SK-N-SH (cell line): ENCODE measurements at regions not wholly inside any gene's neighbourhood (a gene's known extent, or its start where the extent isn't known, plus 50 kb on each side); places are given as distances from the start of the nearest gene placed in this dataset.

Experiments
- CTCF ChIA-PET: fragments of 300-600, 350-600 bp; formaldehyde crosslinking; extraction: SDS; loops from one replicate; lab custom pipeline; 2021; lab: Yijun Ruan, JAX
- POLR2A ChIA-PET: fragments of 350-600 bp; sonication (Branson Sonifier 250); formaldehyde crosslinking; extraction: SDS; loops from one replicate; lab custom pipeline; 2020; ENCODE audit warnings: antibody characterized with exemption, inconsistent platforms; lab: Yijun Ruan, JAX
- DNase-seq: peaks from one replicate; pipeline ENCODE4 v3.0.0; 2012
- H2AFZ ChIP-seq: fragments of 200-600 bp; sonication (generic); 2 replicates; pipeline ENCODE4 v1.8.1; 2016; ENCODE audit warnings: antibody characterized with exemption, mild to moderate bottlenecking, low read depth
- H3F3A ChIP-seq: fragments of 200-600 bp; sonication (generic); replicated peaks from 2 replicates; pipeline ENCODE3; 2016; ENCODE audit warnings: antibody characterized with exemption, mild to moderate bottlenecking; ENCODE audit not compliant: insufficient read depth
- H3K27ac ChIP-seq, 2 experiments: fragments of 200-500 bp in 1 of 2; fragments of 200-600 bp in 1 of 2; sonication (Bioruptor generic) in 1 of 2; sonication (generic), shearing (Covaris generic) in 1 of 2; 2 replicates each; pipeline versions ENCODE4 v1.5.1 to v1.6.1; 2014 to 2016; ENCODE audit warnings: low read depth in 2 of 2, inconsistent platforms in 1 of 2, low read length in 1 of 2, mild to moderate bottlenecking in 1 of 2, mixed read lengths in 1 of 2
- H3K27me3 ChIP-seq: fragments of 200-600 bp; sonication (generic), shearing (Covaris generic); 2 replicates; pipeline ENCODE4 v1.6.1; 2016; ENCODE audit warnings: mixed run types; ENCODE audit not compliant: insufficient read depth
- H3K36me3 ChIP-seq, 2 experiments: fragments of 200-500 bp in 1 of 2; fragments of 200-600 bp in 1 of 2; sonication (Bioruptor generic) in 1 of 2; sonication (generic) in 1 of 2; replicated peaks in 1 of 2; 2 replicates each; pipeline versions ENCODE3 to v1.5.1; 2014 to 2016; ENCODE audit warnings: low read length in 1 of 2, mild to moderate bottlenecking in 1 of 2; ENCODE audit not compliant: insufficient read depth in 2 of 2, control insufficient read depth in 1 of 2
- H3K4me1 ChIP-seq, 2 experiments: fragments of 200-500 bp in 1 of 2; fragments of 200-600 bp in 1 of 2; sonication (Bioruptor generic) in 1 of 2; sonication (generic), shearing (Covaris generic) in 1 of 2; 2 replicates each; pipeline versions ENCODE4 v1.5.1 to v1.6.1; 2014 to 2016; ENCODE audit warnings: low read depth in 1 of 2, low read length in 1 of 2, mixed run types in 1 of 2; ENCODE audit not compliant: insufficient read depth in 2 of 2, control insufficient read depth in 1 of 2
- H3K4me2 ChIP-seq: fragments of 200-600 bp; sonication (generic), shearing (Covaris generic); 2 replicates; pipeline ENCODE4 v1.6.1; 2017; ENCODE audit warnings: mixed run types
- H3K4me3 ChIP-seq, 2 experiments: fragments of 200-500 bp in 1 of 2; fragments of 200-600 bp in 1 of 2; sonication (Bioruptor generic) in 1 of 2; sonication (generic), shearing (Covaris generic) in 1 of 2; 2 replicates each; pipeline versions ENCODE4 v1.5.1 to v1.8.1; 2014 to 2016; ENCODE audit warnings: low read depth in 2 of 2, inconsistent platforms in 1 of 2, low read length in 1 of 2, mild to moderate bottlenecking in 1 of 2, mixed read lengths in 1 of 2, moderate library complexity in 1 of 2
- H3K79me2 ChIP-seq: fragments of 200-600 bp; sonication (generic); 2 replicates; pipeline ENCODE4 v1.8.1; 2017; ENCODE audit warnings: mild to moderate bottlenecking; ENCODE audit not compliant: insufficient read depth
- H3K9ac ChIP-seq: fragments of 200-600 bp; sonication (generic); 2 replicates; pipeline ENCODE4 v1.6.1; 2017; ENCODE audit warnings: mixed run types
- H3K9me2 ChIP-seq: fragments of 200-600 bp; sonication (generic); 2 replicates; pipeline ENCODE4 v1.6.1; 2017; ENCODE audit warnings: mixed run types
- H3K9me3 ChIP-seq: fragments of 200-600 bp; sonication (generic); 2 replicates; pipeline ENCODE4 v1.6.1; 2017; ENCODE audit warnings: mixed run types, mild to moderate bottlenecking, moderate library complexity
- H4K20me1 ChIP-seq: fragments of 200-600 bp; sonication (generic); 2 replicates; pipeline ENCODE4 v1.6.1; 2017; ENCODE audit warnings: mild to moderate bottlenecking, mixed run types; ENCODE audit not compliant: insufficient read depth
- CHD2 ChIP-seq: fragments of 150-350 bp; IDR thresholded peaks from 2 replicates; pipeline ENCODE4 v1.6.1; 2018; ENCODE audit warnings: low read length; ENCODE audit not compliant: partially characterized antibody
- ELF1 ChIP-seq: IDR thresholded peaks from 2 replicates; pipeline ENCODE4 v1.4.0; 2012
- EP300 ChIP-seq, 2 experiments: IDR thresholded peaks; 2 replicates each; pipeline versions ENCODE4 v1.4.0 to v1.6.1; 2012; ENCODE audit warnings: borderline replicate concordance in 1 of 2, low read depth in 1 of 2, low read length in 1 of 2
- EZH2phosphoT487 ChIP-seq: fragments of 200-600 bp; sonication (generic); IDR thresholded peaks from 2 replicates; pipeline ENCODE4 v1.6.1; 2017; ENCODE audit warnings: low read depth, mixed run types, mild to moderate bottlenecking, antibody characterized with exemption, moderate library complexity, borderline replicate concordance
- FOXJ3 ChIP-seq: sonication (generic); formaldehyde crosslinking; IDR thresholded peaks from 2 replicates; pipeline ENCODE4 v1.5.1; 2020; ENCODE audit warnings: mild to moderate bottlenecking, missing genetic modification reagents
- FOXM1 ChIP-seq: IDR thresholded peaks from 2 replicates; pipeline ENCODE4 v1.4.0; 2012; ENCODE audit warnings: low read depth, mild to moderate bottlenecking
- GATA2 ChIP-seq: sonication (generic); formaldehyde crosslinking; IDR thresholded peaks from 2 replicates; pipeline ENCODE4 v1.5.0; 2020; ENCODE audit warnings: mild to moderate bottlenecking, missing genetic modification reagents
- MXI1 ChIP-seq: IDR thresholded peaks from 2 replicates; pipeline ENCODE4 v1.6.1; 2012; ENCODE audit warnings: mild to moderate bottlenecking, low read depth, low read length, improper control_type of control experiment
- NRF1 ChIP-seq: IDR thresholded peaks from 2 replicates; pipeline ENCODE4 v1.6.1; 2012; ENCODE audit warnings: low read depth, mild to moderate bottlenecking, low read length
- POLR2AphosphoS5 ChIP-seq: IDR thresholded peaks from 2 replicates; pipeline ENCODE4 v1.6.1; 2012; ENCODE audit warnings: low read depth, low read length
- RAD21 ChIP-seq: IDR thresholded peaks from 2 replicates; pipeline ENCODE4 v1.6.1; 2012; ENCODE audit warnings: mild to moderate bottlenecking, low read length
- RCOR1 ChIP-seq: fragments of 150-350 bp; IDR thresholded peaks from 2 replicates; pipeline ENCODE4 v1.6.1; 2017; ENCODE audit warnings: antibody characterized with exemption, low read length
- RFX5 ChIP-seq: IDR thresholded peaks from 2 replicates; pipeline ENCODE4 v1.6.1; 2012; ENCODE audit warnings: mild to moderate bottlenecking, improper control_type of control experiment, low read length
- RXRA ChIP-seq: IDR thresholded peaks from 2 replicates; pipeline ENCODE4 v1.4.0; 2012; ENCODE audit warnings: low read depth, mild to moderate bottlenecking, borderline replicate concordance
- SIN3A ChIP-seq: IDR thresholded peaks from 2 replicates; pipeline ENCODE4 v1.6.1; 2012; ENCODE audit warnings: low read depth, mild to moderate bottlenecking, low read length, moderate library complexity, borderline replicate concordance
- SMC3 ChIP-seq: IDR thresholded peaks from 2 replicates; pipeline ENCODE4 v1.6.1; 2012; ENCODE audit warnings: low read depth, low read length, improper control_type of control experiment
- WGBS: methylation state at CpG from one replicate; pipeline ENCODE4 v1.1.6; 2017; ENCODE audit warnings: low lambda C conversion rate; 5-methylcytosine and 5-hydroxymethylcytosine counted together
- TF ChIP-seq, protein P1 (sequence below): fragments of 150-350 bp; IDR thresholded peaks from 2 replicates; pipeline ENCODE4 v1.6.1; 2016; ENCODE audit warnings: mild to moderate bottlenecking, low read depth, low read length
- TF ChIP-seq, protein P2 (sequence below): IDR thresholded peaks from 2 replicates; pipeline ENCODE4 v1.4.0; 2012; ENCODE audit warnings: low read depth, borderline replicate concordance
- TF ChIP-seq, protein P3 (sequence below): fragments of 200-600 bp; sonication (generic); IDR thresholded peaks from 2 replicates; pipeline ENCODE4 v1.6.1; 2017; ENCODE audit warnings: antibody characterized with exemption, mild to moderate bottlenecking, moderate library complexity
- TF ChIP-seq, protein P4 (sequence below): fragments of 150-350 bp; IDR thresholded peaks from 2 replicates; pipeline ENCODE4 v1.6.1; 2017; ENCODE audit warnings: antibody characterized with exemption, low read length, low read depth, borderline replicate concordance

DNA sequence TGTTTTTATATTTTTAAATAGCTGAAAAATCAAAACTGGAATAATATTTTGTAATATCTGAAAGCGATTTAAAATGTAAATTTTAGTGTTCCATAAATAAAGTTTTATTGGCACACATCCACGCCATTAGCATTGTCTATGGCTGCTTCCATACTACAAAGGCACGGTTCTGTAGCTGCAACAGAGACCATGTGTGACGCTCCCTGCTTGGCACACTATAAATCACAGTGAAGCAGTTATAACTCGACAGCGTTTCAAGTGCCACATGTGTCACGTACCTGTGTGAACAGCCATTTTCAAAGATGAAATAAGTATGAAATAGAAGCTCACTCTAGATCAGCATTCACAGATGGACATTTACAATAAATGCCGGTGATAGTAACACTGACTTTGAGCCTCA is 810.1 kb upstream of the WWC1 start:
- H3F3A ChIP-seq: no peaks in the 10 kb centered on the region
- H3K4me2 ChIP-seq: no peak overlapping the region
- ChIA-PET CTCF (no interaction called here), POLR2A (no interaction called here)
- DNase-seq: no peak
- no peaks in the 10 kb centered on the region for H3K27me3 ChIP-seq
- no peaks in the 10 kb centered on the region; a peak in 1 of 4 replicates for H3K4me1 ChIP-seq
- H2AFZ ChIP-seq: no peak overlapping the region
- no peaks in the 10 kb centered on the region for H3K9me3 ChIP-seq
- 55% methylated on average over 8 of the region's 8 CpGs for WGBS
- H3K4me3 ChIP-seq: no peak overlapping the region
- H3K79me2 ChIP-seq: no peaks in the 10 kb centered on the region
- H3K27ac ChIP-seq: no peak overlapping the region
- TF ChIP-seq EZH2phosphoT487 (no peak), CHD2 (no peak), RAD21 (no peak), FOXJ3 (CRISPR knock-in tag) (no peak), POLR2AphosphoS5 (no peak)
- TF ChIP-seq, protein P1, sequence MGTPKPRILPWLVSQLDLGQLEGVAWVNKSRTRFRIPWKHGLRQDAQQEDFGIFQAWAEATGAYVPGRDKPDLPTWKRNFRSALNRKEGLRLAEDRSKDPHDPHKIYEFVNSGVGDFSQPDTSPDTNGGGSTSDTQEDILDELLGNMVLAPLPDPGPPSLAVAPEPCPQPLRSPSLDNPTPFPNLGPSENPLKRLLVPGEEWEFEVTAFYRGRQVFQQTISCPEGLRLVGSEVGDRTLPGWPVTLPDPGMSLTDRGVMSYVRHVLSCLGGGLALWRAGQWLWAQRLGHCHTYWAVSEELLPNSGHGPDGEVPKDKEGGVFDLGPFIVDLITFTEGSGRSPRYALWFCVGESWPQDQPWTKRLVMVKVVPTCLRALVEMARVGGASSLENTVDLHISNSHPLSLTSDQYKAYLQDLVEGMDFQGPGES: no peak
- TF ChIP-seq, protein P2, sequence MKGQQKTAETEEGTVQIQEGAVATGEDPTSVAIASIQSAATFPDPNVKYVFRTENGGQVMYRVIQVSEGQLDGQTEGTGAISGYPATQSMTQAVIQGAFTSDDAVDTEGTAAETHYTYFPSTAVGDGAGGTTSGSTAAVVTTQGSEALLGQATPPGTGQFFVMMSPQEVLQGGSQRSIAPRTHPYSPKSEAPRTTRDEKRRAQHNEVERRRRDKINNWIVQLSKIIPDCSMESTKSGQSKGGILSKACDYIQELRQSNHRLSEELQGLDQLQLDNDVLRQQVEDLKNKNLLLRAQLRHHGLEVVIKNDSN: no peak
- TF ChIP-seq, all 33 proteins: peak for 0
- no peaks in the 10 kb centered on the region for H3K9me2 ChIP-seq
- no peaks in the 10 kb centered on the region for H4K20me1 ChIP-seq
- H3K9ac ChIP-seq: no peak overlapping the region
- H3K36me3 ChIP-seq: no peaks in the 10 kb centered on the region

DNA sequence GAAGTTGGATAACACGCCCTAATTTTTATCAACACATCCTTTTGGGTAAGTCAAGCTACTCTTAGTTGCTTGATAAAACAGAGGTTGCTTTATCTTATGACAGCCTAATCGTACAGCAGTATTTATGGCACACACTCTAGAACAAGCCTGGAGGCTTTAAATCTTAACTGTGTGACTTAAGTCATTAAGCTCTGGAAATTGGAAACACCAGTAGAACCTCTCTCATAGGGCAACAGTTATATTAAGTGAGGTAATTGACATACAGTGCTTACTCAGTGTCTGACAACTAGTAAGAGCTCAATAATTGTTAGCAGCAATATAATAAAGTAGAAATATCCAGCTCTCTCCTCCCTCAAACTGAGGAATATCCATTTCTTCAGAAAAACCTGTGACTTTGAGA is 808.9 kb upstream of the WWC1 start:
- CTCF ChIA-PET: interaction anchor here (1.2 kb wide), 1 partner anchor 9 kb away, joined by 5 read pairs; no protein-coding TSS in a partner anchor
- Histone ChIP-seq H3K27me3 (no peaks in the 10 kb centered on the region), H3K9me2 (no peaks in the 10 kb centered on the region), H4K20me1 (no peaks in the 10 kb centered on the region), H2AFZ (no peak overlapping the region), H3F3A (no peaks in the 10 kb centered on the region)
- TF ChIP-seq RXRA: no peak
- no peak for TF ChIP-seq POLR2AphosphoS5
- no peak for TF ChIP-seq EP300 (IDR thresholded peaks at IDR 0.05; ENCODE audit: borderline replicate concordance in 1 of 2, low read depth in 1 of 2, low read length in 1 of 2)
- TF ChIP-seq SIN3A: no peak
- no peak for TF ChIP-seq RAD21
- no peak for TF ChIP-seq GATA2
- TF ChIP-seq CHD2: no peak
- TF ChIP-seq, protein P3, sequence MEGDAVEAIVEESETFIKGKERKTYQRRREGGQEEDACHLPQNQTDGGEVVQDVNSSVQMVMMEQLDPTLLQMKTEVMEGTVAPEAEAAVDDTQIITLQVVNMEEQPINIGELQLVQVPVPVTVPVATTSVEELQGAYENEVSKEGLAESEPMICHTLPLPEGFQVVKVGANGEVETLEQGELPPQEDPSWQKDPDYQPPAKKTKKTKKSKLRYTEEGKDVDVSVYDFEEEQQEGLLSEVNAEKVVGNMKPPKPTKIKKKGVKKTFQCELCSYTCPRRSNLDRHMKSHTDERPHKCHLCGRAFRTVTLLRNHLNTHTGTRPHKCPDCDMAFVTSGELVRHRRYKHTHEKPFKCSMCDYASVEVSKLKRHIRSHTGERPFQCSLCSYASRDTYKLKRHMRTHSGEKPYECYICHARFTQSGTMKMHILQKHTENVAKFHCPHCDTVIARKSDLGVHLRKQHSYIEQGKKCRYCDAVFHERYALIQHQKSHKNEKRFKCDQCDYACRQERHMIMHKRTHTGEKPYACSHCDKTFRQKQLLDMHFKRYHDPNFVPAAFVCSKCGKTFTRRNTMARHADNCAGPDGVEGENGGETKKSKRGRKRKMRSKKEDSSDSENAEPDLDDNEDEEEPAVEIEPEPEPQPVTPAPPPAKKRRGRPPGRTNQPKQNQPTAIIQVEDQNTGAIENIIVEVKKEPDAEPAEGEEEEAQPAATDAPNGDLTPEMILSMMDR: no peak
- no peak for TF ChIP-seq RFX5
- TF ChIP-seq EZH2phosphoT487: no peak
- TF ChIP-seq RCOR1: no peak
- TF ChIP-seq, protein P4, sequence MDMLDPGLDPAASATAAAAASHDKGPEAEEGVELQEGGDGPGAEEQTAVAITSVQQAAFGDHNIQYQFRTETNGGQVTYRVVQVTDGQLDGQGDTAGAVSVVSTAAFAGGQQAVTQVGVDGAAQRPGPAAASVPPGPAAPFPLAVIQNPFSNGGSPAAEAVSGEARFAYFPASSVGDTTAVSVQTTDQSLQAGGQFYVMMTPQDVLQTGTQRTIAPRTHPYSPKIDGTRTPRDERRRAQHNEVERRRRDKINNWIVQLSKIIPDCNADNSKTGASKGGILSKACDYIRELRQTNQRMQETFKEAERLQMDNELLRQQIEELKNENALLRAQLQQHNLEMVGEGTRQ: no peak
- TF ChIP-seq SMC3: no peak
- TF ChIP-seq ELF1: no peak
- no peak for TF ChIP-seq MXI1
- TF ChIP-seq, protein P1: no peak
- TF ChIP-seq FOXM1: no peak
- TF ChIP-seq NRF1: no peak
- TF ChIP-seq, all 33 proteins: peak for 0
- Histone ChIP-seq H3K9ac (no peak overlapping the region), H3K79me2 (no peaks in the 10 kb centered on the region), H3K4me1 (no peaks in the 10 kb centered on the region; a peak in 1 of 4 replicates), H3K4me2 (no peak overlapping the region), H3K36me3 (no peaks in the 10 kb centered on the region), H3K9me3 (no peaks in the 10 kb centered on the region), H3K27ac (no peak overlapping the region), H3K4me3 (no peak overlapping the region)
- DNase-seq: no peak
- 54% methylated on average over 2 of the region's 2 CpGs for WGBS
- POLR2A ChIA-PET: no interaction called here
